Liver (tissue), 3 donors: ENCODE measurements at regions not wholly inside any gene's neighbourhood (a gene's known extent, or its start where the extent isn't known, plus 50 kb on each side); places are given as distances from the start of the nearest gene placed in this dataset.

Experiments used
- EGR1 ChIP-seq, 2 donors: IDR thresholded peaks; 2 replicates each; pipeline ENCODE4 v1.6.1; 2016 to 2018; ENCODE audit warnings: antibody characterized with exemption in 2 of 2, low read depth in 2 of 2
- FOXA1 ChIP-seq: IDR thresholded peaks from 2 replicates; pipeline ENCODE4 v1.6.1; 2016; ENCODE audit warnings: antibody characterized with exemption
- RXRA ChIP-seq, 2 donors: IDR thresholded peaks; 2 replicates each; pipeline ENCODE4 v1.6.1; 2017 to 2018; ENCODE audit warnings: antibody characterized with exemption in 2 of 2, mild to moderate bottlenecking in 1 of 2
- SP1 ChIP-seq: IDR thresholded peaks from 2 replicates; pipeline ENCODE4 v1.6.1; 2018; ENCODE audit warnings: antibody characterized with exemption, mild to moderate bottlenecking
- YY1 ChIP-seq: IDR thresholded peaks from 2 replicates; pipeline ENCODE4 v1.6.1; 2016; ENCODE audit warnings: antibody characterized with exemption, mild to moderate bottlenecking
- TF ChIP-seq, protein P1 (sequence below): fragments of 150-350 bp; IDR thresholded peaks from 2 replicates; pipeline ENCODE4 v1.5.1; 2017; ENCODE audit warnings: improper control_type of control experiment, low read depth, low read length; ENCODE audit not compliant: missing input control
- donor health status: healthy.
- donor health status: healthy.

DNA sequence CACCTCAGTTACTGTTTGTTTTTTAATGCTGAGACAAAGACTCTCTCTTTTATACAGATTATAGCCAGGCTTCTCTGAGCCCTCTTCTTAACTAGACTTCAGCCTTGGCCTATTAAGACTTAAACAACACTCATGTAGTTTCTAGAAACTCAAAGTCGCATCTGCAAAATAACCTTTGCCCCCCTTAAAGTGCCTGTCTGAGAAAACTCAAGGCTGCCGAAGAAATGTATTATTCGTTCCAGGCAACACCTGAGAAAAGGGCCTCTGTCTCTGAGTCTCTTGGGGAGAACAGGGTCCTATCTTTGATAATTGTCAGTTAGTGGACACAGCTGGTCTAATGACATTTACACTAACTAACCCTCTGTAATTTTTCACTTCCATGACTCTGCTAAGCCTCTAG lies 60.8 kb upstream of the HPGD start:
- TF ChIP-seq FOXA1 (no peak), RXRA (IDR thresholded peaks at IDR 0.05) (no peak), EGR1 (IDR thresholded peaks at IDR 0.05; ENCODE audit: low read depth in 2 of 2) (no peak), SP1 (no peak), YY1 (no peak)
- TF ChIP-seq, protein P1, sequence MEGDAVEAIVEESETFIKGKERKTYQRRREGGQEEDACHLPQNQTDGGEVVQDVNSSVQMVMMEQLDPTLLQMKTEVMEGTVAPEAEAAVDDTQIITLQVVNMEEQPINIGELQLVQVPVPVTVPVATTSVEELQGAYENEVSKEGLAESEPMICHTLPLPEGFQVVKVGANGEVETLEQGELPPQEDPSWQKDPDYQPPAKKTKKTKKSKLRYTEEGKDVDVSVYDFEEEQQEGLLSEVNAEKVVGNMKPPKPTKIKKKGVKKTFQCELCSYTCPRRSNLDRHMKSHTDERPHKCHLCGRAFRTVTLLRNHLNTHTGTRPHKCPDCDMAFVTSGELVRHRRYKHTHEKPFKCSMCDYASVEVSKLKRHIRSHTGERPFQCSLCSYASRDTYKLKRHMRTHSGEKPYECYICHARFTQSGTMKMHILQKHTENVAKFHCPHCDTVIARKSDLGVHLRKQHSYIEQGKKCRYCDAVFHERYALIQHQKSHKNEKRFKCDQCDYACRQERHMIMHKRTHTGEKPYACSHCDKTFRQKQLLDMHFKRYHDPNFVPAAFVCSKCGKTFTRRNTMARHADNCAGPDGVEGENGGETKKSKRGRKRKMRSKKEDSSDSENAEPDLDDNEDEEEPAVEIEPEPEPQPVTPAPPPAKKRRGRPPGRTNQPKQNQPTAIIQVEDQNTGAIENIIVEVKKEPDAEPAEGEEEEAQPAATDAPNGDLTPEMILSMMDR, result no peak
